Stomach (tissue), 8 donors: ENCODE measurements at regions not wholly inside any gene's neighbourhood (a gene's known extent, or its start where the extent isn't known, plus 50 kb on each side); places are given as distances from the start of the nearest gene placed in this dataset.
A peak's percentile ranks its signal among the peaks of the same experiment; 100 is the strongest.

Source experiments
- DNase-seq, 2 donors: peaks; one replicate each; pipeline versions ENCODE4 v3.0.0 to v3.0.0-alpha.2; 2013 to 2019
- H3K27ac ChIP-seq, 5 donors: fragments of 200-600 bp in 4 of 5; sonication (generic) in 4 of 5; one replicate each; pipeline ENCODE4 v1.5.1; 2013 to 2019; ENCODE audit warnings: mild to moderate bottlenecking in 1 of 5, moderate library complexity in 1 of 5
- H3K27me3 ChIP-seq, 3 donors: fragments of 200-600 bp; sonication (generic); one replicate each; pipeline ENCODE4 v1.5.1; 2017 to 2019; ENCODE audit warnings: mixed run types in 1 of 3
- H3K36me3 ChIP-seq, 4 donors: fragments of 200-600 bp; sonication (generic); 1 replicate in 3 of 4; 2 replicates in 1 of 4; pipeline ENCODE4 v1.5.1; 2016 to 2019
- H3K4me1 ChIP-seq, 4 donors: fragments of 200-600 bp; sonication (generic); one replicate each; pipeline ENCODE4 v1.5.1; 2016 to 2019
- H3K4me3 ChIP-seq, 4 donors: fragments of 200-600 bp; sonication (generic) in 3 of 4; one replicate each; pipeline ENCODE4 v1.5.1; 2016 to 2019; ENCODE audit warnings: mild to moderate bottlenecking in 1 of 4
- H3K9me3 ChIP-seq, 4 donors: fragments of 200-600 bp; sonication (generic); one replicate each; pipeline ENCODE4 v1.5.1; 2016 to 2019
- EP300 ChIP-seq: sonication (generic); formaldehyde crosslinking; IDR thresholded peaks from one replicate; pipeline ENCODE4 v1.6.1; 2017; ENCODE audit warnings: antibody characterized with exemption
- POLR2A ChIP-seq, 4 donors: fragments of 450-650 bp; IDR thresholded peaks; one replicate each; pipeline ENCODE4 v1.6.1; 2016; ENCODE audit warnings: antibody characterized with exemption in 4 of 4, control low read depth in 2 of 4, mild to moderate bottlenecking in 1 of 4, moderate library complexity in 1 of 4
- POLR2AphosphoS5 ChIP-seq, 3 donors: sonication (generic); formaldehyde crosslinking; IDR thresholded peaks; one replicate each; pipeline ENCODE4 v1.6.1; 2016; ENCODE audit warnings: antibody characterized with exemption in 3 of 3
- WGBS, 5 donors: extraction: QIAGEN DNeasy Blood & Tissue Kit in 3 of 5; methylation state at CpG; one replicate each; pipeline versions ENCODE4 v1.1.5 to v1.1.7; 2013 to 2018; 5-methylcytosine and 5-hydroxymethylcytosine counted together
- intact Hi-C: fragments of 100-400 bp; cut with DNase I; formaldehyde crosslinking; loops from one replicate; pipeline ENCODE4 v1.15.1; 2023; ENCODE audit warnings: low total_unique reads
- TF ChIP-seq, protein P1 (sequence below), 7 experiments: fragments of 450-650 bp in 4 of 7; fragments of 200-600 bp in 3 of 7; sonication (generic) in 3 of 7; IDR thresholded peaks; one replicate each; pipeline ENCODE4 v1.5.1; 2016 to 2019; ENCODE audit warnings: antibody characterized with exemption in 7 of 7, control low read depth in 2 of 7, mild to moderate bottlenecking in 1 of 7
- donor health status: healthy with polysubstance abuse.
- donor health status: Bipolar disorder and iron deficiency.
- donor health status: healthy.

GRCh38 chr12:68422956-68423574 lies 90.9 kb upstream of the MDM1 start:
- no peaks in the 10 kb centered on the region for H3K27me3 ChIP-seq
- TF ChIP-seq EP300, result no peak
- TF ChIP-seq POLR2AphosphoS5 (IDR thresholded peaks at IDR 0.05), result no peak
- no peak for TF ChIP-seq POLR2A (IDR thresholded peaks at IDR 0.05)
- TF ChIP-seq, protein P1, sequence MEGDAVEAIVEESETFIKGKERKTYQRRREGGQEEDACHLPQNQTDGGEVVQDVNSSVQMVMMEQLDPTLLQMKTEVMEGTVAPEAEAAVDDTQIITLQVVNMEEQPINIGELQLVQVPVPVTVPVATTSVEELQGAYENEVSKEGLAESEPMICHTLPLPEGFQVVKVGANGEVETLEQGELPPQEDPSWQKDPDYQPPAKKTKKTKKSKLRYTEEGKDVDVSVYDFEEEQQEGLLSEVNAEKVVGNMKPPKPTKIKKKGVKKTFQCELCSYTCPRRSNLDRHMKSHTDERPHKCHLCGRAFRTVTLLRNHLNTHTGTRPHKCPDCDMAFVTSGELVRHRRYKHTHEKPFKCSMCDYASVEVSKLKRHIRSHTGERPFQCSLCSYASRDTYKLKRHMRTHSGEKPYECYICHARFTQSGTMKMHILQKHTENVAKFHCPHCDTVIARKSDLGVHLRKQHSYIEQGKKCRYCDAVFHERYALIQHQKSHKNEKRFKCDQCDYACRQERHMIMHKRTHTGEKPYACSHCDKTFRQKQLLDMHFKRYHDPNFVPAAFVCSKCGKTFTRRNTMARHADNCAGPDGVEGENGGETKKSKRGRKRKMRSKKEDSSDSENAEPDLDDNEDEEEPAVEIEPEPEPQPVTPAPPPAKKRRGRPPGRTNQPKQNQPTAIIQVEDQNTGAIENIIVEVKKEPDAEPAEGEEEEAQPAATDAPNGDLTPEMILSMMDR (IDR thresholded peaks at IDR 0.05), result no peak
- no peaks in the 10 kb centered on the region for H3K36me3 ChIP-seq
- no peak overlapping the region for H3K4me3 ChIP-seq
- H3K27ac ChIP-seq, result no peak overlapping the region
- intact Hi-C loops, result no loop called here
- DNase-seq, result peak in 1 of 2 donors; percentile 23
- H3K9me3 ChIP-seq, result no peaks in the 10 kb centered on the region
- 64 to 68% (median 67%) methylated on average over 7 of the region's 7 CpGs for WGBS, 5 donors
- peaks cover 0 to 14% (median 11%) of the 10 kb centered on the region in 4 donors for H3K4me1 ChIP-seq

DNA sequence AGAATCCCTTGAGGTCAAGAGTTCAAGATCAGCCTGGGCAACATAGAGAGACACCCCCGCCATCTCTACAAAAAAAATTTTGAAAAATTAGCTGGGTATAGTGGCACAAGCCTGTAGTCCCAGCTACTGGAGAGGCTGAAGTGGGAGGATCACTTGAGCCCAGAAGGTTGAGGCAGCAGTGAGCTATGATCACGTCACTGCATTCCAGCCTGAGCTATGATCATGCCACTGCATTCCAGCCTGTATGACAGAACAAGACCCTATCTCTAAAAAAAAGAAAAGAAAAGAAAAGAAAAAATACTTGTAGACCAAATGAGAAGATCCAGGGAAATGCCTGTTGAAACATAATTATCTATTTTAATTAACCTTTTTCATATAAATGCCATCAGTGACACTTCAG lies 93.8 kb upstream of the MDM1 start:
- Histone ChIP-seq H3K27me3 (no peaks in the 10 kb centered on the region), H3K27ac (no peak overlapping the region), H3K9me3 (no peaks in the 10 kb centered on the region), H3K4me3 (no peak overlapping the region), H3K4me1 (peaks cover 0 to 22% (median 13%) of the 10 kb centered on the region in 4 donors), H3K36me3 (no peaks in the 10 kb centered on the region)
- TF ChIP-seq POLR2AphosphoS5 (IDR thresholded peaks at IDR 0.05), result no peak
- TF ChIP-seq, protein P1 (IDR thresholded peaks at IDR 0.05), result no peak
- no peak for TF ChIP-seq POLR2A (IDR thresholded peaks at IDR 0.05)
- TF ChIP-seq EP300, result no peak
- no peak for DNase-seq
- WGBS, 5 donors, result 88 to 97% (median 91%) methylated on average over 2 of the region's 2 CpGs
- intact Hi-C loops, result no loop called here

GRCh38 chr12:68428211-68428610 lies 96.0 kb upstream of the MDM1 start:
- WGBS, 5 donors, result 86 to 95% (median 90%) methylated on average over 3 to 4 of the region's 4 CpGs
- peaks cover 0 to 28% (median 13%) of the 10 kb centered on the region in 4 donors for H3K4me1 ChIP-seq
- peak overlapping the region in 2 of 5 donors; percentile 1 to 32 for H3K27ac ChIP-seq
- no peaks in the 10 kb centered on the region for H3K36me3 ChIP-seq
- DNase-seq, result no peak
- no peaks in the 10 kb centered on the region for H3K27me3 ChIP-seq
- no peaks in the 10 kb centered on the region for H3K9me3 ChIP-seq
- intact Hi-C loops, result no loop called here
- H3K4me3 ChIP-seq, result no peak overlapping the region
- TF ChIP-seq, protein P1 (IDR thresholded peaks at IDR 0.05), result no peak
- no peak for TF ChIP-seq POLR2AphosphoS5 (IDR thresholded peaks at IDR 0.05)
- no peak for TF ChIP-seq POLR2A (IDR thresholded peaks at IDR 0.05)
- no peak for TF ChIP-seq EP300

DNA sequence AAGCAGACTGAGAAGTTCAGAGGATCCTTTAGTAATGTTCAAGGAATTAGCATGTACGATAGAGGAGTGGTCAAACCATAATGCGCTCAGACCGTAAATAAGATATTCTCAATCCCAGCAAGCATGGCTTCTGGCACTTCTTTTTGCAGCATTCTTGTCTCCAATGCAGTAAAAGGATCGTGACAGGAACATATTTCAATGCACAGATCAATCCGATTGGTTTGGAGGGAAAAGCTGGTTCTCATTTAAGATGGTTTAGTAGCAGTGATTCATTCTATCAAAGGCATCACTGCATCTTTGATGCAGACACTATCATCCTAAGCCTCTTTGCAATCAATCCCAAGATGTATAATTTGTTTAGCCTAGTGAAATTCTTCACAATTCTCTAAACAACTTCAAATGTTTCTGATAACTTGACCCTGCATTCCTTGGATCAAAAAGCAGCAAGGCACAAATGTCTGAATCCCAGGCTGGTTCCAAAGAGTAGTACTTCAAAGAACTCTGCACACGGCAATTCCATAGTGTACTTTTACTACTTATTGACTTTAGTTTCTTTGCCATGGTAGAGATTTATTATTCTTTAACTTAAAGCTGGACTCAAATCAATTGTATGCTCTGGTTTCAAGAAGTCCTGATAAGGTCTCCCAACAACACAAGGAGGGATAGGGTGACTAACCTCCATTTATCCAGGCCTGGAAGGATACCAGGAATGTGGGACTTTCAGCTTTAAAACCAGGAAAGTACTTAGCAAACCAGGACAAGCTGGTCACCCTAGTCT lies 96.8 kb upstream of the MDM1 start:
- H3K27ac ChIP-seq, result peak overlapping the region in 2 of 5 donors; percentile 12 to 32
- peak in 1 of 3 donors; percentile 45 for TF ChIP-seq POLR2AphosphoS5 (IDR thresholded peaks at IDR 0.05)
- TF ChIP-seq EP300, result no peak
- H3K4me1 ChIP-seq, result peaks cover 0 to 30% (median 13%) of the 10 kb centered on the region in 4 donors
- H3K36me3 ChIP-seq, result no peaks in the 10 kb centered on the region
- no peak overlapping the region for H3K4me3 ChIP-seq
- peak in 1 of 2 donors; percentile 55 for DNase-seq
- WGBS, 5 donors, result 39 to 61% (median 52%) methylated on average over 6 of the region's 6 CpGs
- H3K9me3 ChIP-seq, result no peaks in the 10 kb centered on the region
- intact Hi-C loops, result no loop called here
- H3K27me3 ChIP-seq, result no peaks in the 10 kb centered on the region
